Spleen (tissue), 7 donors: ENCODE measurements at regions not wholly inside any gene's neighbourhood (a gene's known extent, or its start where the extent isn't known, plus 50 kb on each side); places are given as distances from the start of the nearest gene placed in this dataset.

ENCODE experiments used
- POLR2AphosphoS5 ChIP-seq, 3 donors: sonication (generic); formaldehyde crosslinking; IDR thresholded peaks; one replicate each; pipeline ENCODE4 v1.5.1; 2017; ENCODE audit warnings: antibody characterized with exemption in 3 of 3
- TF ChIP-seq, protein P1 (sequence below), 11 experiments: fragments of 200-600 bp in 7 of 11; fragments of 450-650 bp in 4 of 11; sonication (generic) in 4 of 11; IDR thresholded peaks in 8 of 11; conservative IDR thresholded peaks in 3 of 11; 1 replicate in 7 of 11; 2 replicates in 4 of 11; pipeline versions ENCODE4 v1.4.0 to v1.8.0; 2016 to 2021; ENCODE audit warnings: antibody characterized with exemption in 11 of 11, inconsistent platforms in 4 of 11, mild to moderate bottlenecking in 1 of 11
- donor health status: DM: no; HTN: no; CAD: no; lungs with moderate emphysema.
- donor health status: DM: no; HTN: no; CAD: no.
- donor health status: DM: no; HTN: no; CAD: no.

DNA sequence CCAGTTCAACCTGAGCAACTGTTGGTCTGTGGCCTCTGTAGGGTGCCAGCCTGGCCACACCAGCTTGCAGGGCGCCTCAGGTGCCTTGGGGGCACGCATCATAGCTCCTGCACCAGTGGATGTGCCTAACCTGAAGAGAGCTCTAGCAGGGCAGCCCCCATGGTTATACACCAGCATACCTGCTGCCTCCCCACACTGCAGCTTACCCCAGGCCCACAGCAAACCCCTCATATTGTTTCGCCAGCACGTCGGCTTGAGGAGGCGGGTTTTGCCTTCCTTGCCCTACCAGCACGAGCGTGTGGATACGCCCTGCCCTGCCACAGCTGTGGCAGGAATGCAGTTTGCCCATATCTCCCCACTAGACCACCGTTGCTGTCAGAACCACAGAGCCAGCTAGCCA is 435.9 kb downstream of the SLCO4C1 start:
- TF ChIP-seq, protein P1, sequence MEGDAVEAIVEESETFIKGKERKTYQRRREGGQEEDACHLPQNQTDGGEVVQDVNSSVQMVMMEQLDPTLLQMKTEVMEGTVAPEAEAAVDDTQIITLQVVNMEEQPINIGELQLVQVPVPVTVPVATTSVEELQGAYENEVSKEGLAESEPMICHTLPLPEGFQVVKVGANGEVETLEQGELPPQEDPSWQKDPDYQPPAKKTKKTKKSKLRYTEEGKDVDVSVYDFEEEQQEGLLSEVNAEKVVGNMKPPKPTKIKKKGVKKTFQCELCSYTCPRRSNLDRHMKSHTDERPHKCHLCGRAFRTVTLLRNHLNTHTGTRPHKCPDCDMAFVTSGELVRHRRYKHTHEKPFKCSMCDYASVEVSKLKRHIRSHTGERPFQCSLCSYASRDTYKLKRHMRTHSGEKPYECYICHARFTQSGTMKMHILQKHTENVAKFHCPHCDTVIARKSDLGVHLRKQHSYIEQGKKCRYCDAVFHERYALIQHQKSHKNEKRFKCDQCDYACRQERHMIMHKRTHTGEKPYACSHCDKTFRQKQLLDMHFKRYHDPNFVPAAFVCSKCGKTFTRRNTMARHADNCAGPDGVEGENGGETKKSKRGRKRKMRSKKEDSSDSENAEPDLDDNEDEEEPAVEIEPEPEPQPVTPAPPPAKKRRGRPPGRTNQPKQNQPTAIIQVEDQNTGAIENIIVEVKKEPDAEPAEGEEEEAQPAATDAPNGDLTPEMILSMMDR (IDR thresholded peaks at IDR 0.05 in 8 of 11, conservative IDR thresholded peaks at IDR 0.05 in 3 of 11) = no peak
- no peak for TF ChIP-seq POLR2AphosphoS5 (IDR thresholded peaks at IDR 0.05)
